Hepatocyte (in vitro differentiated cells): ENCODE measurements at regions not wholly inside any gene's neighbourhood (a gene's known extent, or its start where the extent isn't known, plus 50 kb on each side); places are given as distances from the start of the nearest gene placed in this dataset.

Experiments used
- DNase-seq: peaks from one replicate; pipeline ENCODE4 v3.0.0-alpha.2; 2016; ENCODE audit warnings: low spot score
- H2AFZ ChIP-seq: fragments of 200-600 bp; sonication (generic); 2 replicates; pipeline ENCODE4 v1.6.0; 2016; ENCODE audit warnings: antibody characterized with exemption, mild to moderate bottlenecking
- H3K27ac ChIP-seq: fragments of 200-600 bp; sonication (generic); 2 replicates; pipeline ENCODE4 v1.5.1; 2016; ENCODE audit warnings: mild to moderate bottlenecking
- H3K27me3 ChIP-seq: fragments of 200-600 bp; sonication (generic); 2 replicates; pipeline ENCODE4 v1.6.1; 2016
- H3K36me3 ChIP-seq: fragments of 200-600 bp; sonication (generic); replicated peaks from 2 replicates; pipeline ENCODE4 v1.5.1; 2016; ENCODE audit warnings: low read depth; ENCODE audit not compliant: insufficient read depth
- H3K4me1 ChIP-seq: fragments of 200-600 bp; sonication (generic); 2 replicates; pipeline ENCODE4 v1.5.1; 2016; ENCODE audit warnings: mild to moderate bottlenecking, moderate library complexity; ENCODE audit not compliant: insufficient read depth
- H3K4me2 ChIP-seq: fragments of 200-600 bp; sonication (generic); 2 replicates; pipeline ENCODE4 v1.6.0; 2016
- H3K4me3 ChIP-seq: fragments of 200-600 bp; sonication (generic); 2 replicates; pipeline ENCODE4 v1.5.1; 2016; ENCODE audit warnings: mild to moderate bottlenecking
- H3K79me2 ChIP-seq: fragments of 200-600 bp; sonication (generic); 2 replicates; pipeline ENCODE4 v1.6.0; 2017; ENCODE audit warnings: mild to moderate bottlenecking
- H3K9me2 ChIP-seq: fragments of 200-600 bp; sonication (generic); replicated peaks from 2 replicates; pipeline ENCODE4 v1.6.0; 2017; ENCODE audit warnings: mild to moderate bottlenecking; ENCODE audit not compliant: insufficient read depth
- H3K9me3 ChIP-seq: fragments of 200-600 bp; sonication (generic); 2 replicates; pipeline ENCODE4 v1.5.1; 2016; ENCODE audit warnings: low read depth, mild to moderate bottlenecking
- H4K20me1 ChIP-seq: fragments of 200-600 bp; sonication (generic); 2 replicates; pipeline ENCODE4 v1.6.0; 2016; ENCODE audit warnings: mild to moderate bottlenecking; ENCODE audit not compliant: insufficient read depth, poor library complexity, severe bottlenecking
- CTCF ChIP-seq: fragments of 200-600 bp; sonication (generic); IDR thresholded peaks from 2 replicates; pipeline ENCODE4 v1.5.1; 2016; ENCODE audit warnings: antibody characterized with exemption, mild to moderate bottlenecking; ENCODE audit not compliant: poor library complexity
- EZH2 ChIP-seq: fragments of 200-600 bp; sonication (generic); IDR thresholded peaks from 2 replicates; pipeline ENCODE4 v1.6.1; 2016; ENCODE audit warnings: antibody characterized with exemption, mild to moderate bottlenecking, borderline replicate concordance
- EZH2phosphoT487 ChIP-seq: fragments of 200-600 bp; sonication (generic); IDR thresholded peaks from one replicate; pipeline ENCODE4 v1.6.1; 2018; ENCODE audit warnings: antibody characterized with exemption, mild to moderate bottlenecking, low read depth, moderate library complexity; ENCODE audit not compliant: unreplicated experiment, severe bottlenecking
- WGBS: methylation state at CpG from one replicate; pipeline ENCODE4 v1.1.6; 2016; ENCODE audit warnings: low lambda C conversion rate; ENCODE audit errors: missing lambda C conversion rate; 5-methylcytosine and 5-hydroxymethylcytosine counted together

GRCh38 chr14:80315681-80316080 is 104.4 kb upstream of the DIO2 start:
- WGBS: 85% methylated on average over 1 of the region's 1 CpG
- no peaks in the 10 kb centered on the region for H3K9me2 ChIP-seq
- no peak for DNase-seq
- H3K4me2 ChIP-seq: no peak overlapping the region
- H2AFZ ChIP-seq: no peak overlapping the region
- no peak overlapping the region for H3K4me3 ChIP-seq
- no peaks in the 10 kb centered on the region for H3K79me2 ChIP-seq
- no peaks in the 10 kb centered on the region for H3K27me3 ChIP-seq
- no peaks in the 10 kb centered on the region for H3K9me3 ChIP-seq
- no peak for TF ChIP-seq EZH2
- no peaks in the 10 kb centered on the region for H3K4me1 ChIP-seq
- no peak overlapping the region for H3K27ac ChIP-seq
- no peaks in the 10 kb centered on the region for H4K20me1 ChIP-seq
- H3K36me3 ChIP-seq: no peaks in the 10 kb centered on the region

- no peak overlapping the region for H2AFZ ChIP-seq
- no peaks in the 10 kb centered on the region for H3K36me3 ChIP-seq
- no peaks in the 10 kb centered on the region for H3K27me3 ChIP-seq
- H3K9me3 ChIP-seq: no peaks in the 10 kb centered on the region
- no peaks in the 10 kb centered on the region for H3K4me1 ChIP-seq
- H4K20me1 ChIP-seq: no peaks in the 10 kb centered on the region
- no peak overlapping the region for H3K4me2 ChIP-seq
- no peak overlapping the region for H3K4me3 ChIP-seq
- no peak for TF ChIP-seq EZH2phosphoT487
- TF ChIP-seq EZH2: no peak
- no peak for TF ChIP-seq CTCF
- H3K27ac ChIP-seq: no peak overlapping the region
- no peak for DNase-seq
- no peaks in the 10 kb centered on the region for H3K9me2 ChIP-seq
- H3K79me2 ChIP-seq: no peaks in the 10 kb centered on the region
Measured at GRCh38 chr14:80313806-80314205, 102.5 kb upstream of the DIO2 start.

- Histone ChIP-seq H3K4me2 (no peak overlapping the region), H2AFZ (no peak overlapping the region), H3K9me3 (no peaks in the 10 kb centered on the region), H3K4me1 (no peaks in the 10 kb centered on the region), H3K9me2 (no peaks in the 10 kb centered on the region), H3K36me3 (no peaks in the 10 kb centered on the region), H3K27me3 (no peaks in the 10 kb centered on the region), H3K4me3 (no peak overlapping the region), H4K20me1 (no peaks in the 10 kb centered on the region), H3K79me2 (no peaks in the 10 kb centered on the region), H3K27ac (no peak overlapping the region)
- no peak for TF ChIP-seq EZH2phosphoT487
- no peak for TF ChIP-seq CTCF
- no peak for TF ChIP-seq EZH2
- 87% methylated on average over 5 of the region's 5 CpGs for WGBS
- no peak for DNase-seq
Measured at GRCh38 chr14:80310938-80311750, 99.8 kb upstream of the DIO2 start.

GRCh38 chr14:80304125-80304766 is 92.9 kb upstream of the DIO2 start:
- Histone ChIP-seq H3K36me3 (no peaks in the 10 kb centered on the region), H3K4me3 (no peak overlapping the region), H3K27ac (no peak overlapping the region), H3K4me1 (no peaks in the 10 kb centered on the region), H3K9me2 (no peaks in the 10 kb centered on the region), H3K9me3 (no peaks in the 10 kb centered on the region), H3K27me3 (no peaks in the 10 kb centered on the region), H3K4me2 (no peak overlapping the region), H2AFZ (no peak overlapping the region), H4K20me1 (no peaks in the 10 kb centered on the region), H3K79me2 (no peaks in the 10 kb centered on the region)
- 91% methylated on average over 6 of the region's 6 CpGs for WGBS
- no peak for DNase-seq
- TF ChIP-seq EZH2 (no peak), EZH2phosphoT487 (no peak), CTCF (no peak)
